ENCODE measurements at regions not wholly inside any gene's neighbourhood (a gene's known extent, or its start where the extent isn't known, plus 50 kb on each side); places are given as distances from the start of the nearest gene placed in this dataset.
A peak's percentile ranks its signal among the peaks of the same experiment; 100 is the strongest.
"Not testable (repeated sequence)": the region's sequence is repeated elsewhere in the genome, so short reads cannot be mapped to it uniquely, and the experiment has no call there.

GRCh38 chr9:108270561-108270960, 585.2 kb downstream of the ACTL7B start:
- peak; percentile 21 for DNase-seq

- no peak for DNase-seq
These were observed 585.7 kb downstream of the ACTL7B start for GRCh38 chr9:108270051-108270450.

GRCh38 chr9:108269371-108269770, 586.4 kb downstream of the ACTL7B start:
- no peak for DNase-seq

GRCh38 chr9:108265065-108265464, 590.7 kb downstream of the ACTL7B start:
- DNase-seq: no peak

GRCh38 chr9:108264093-108264492, 591.7 kb downstream of the ACTL7B start:
- no peak for DNase-seq

GRCh38 chr9:108262836-108263235, 593.0 kb downstream of the ACTL7B start:
- DNase-seq: no peak

- no peak for DNase-seq
These were observed 595.7 kb downstream of the ACTL7B start for GRCh38 chr9:108259917-108260675.

GRCh38 chr9:108258640-108259039, 597.1 kb downstream of the ACTL7B start:
- no peak for DNase-seq

- peak; percentile 64 for DNase-seq
These were observed 598.4 kb downstream of the ACTL7B start for GRCh38 chr9:108257382-108257781.

- no peak for DNase-seq
These were observed 601.5 kb downstream of the ACTL7B start for GRCh38 chr9:108254236-108254635.

- DNase-seq: not testable (repeated sequence)
These were observed 608.4 kb downstream of the ACTL7B start for GRCh38 chr9:108247391-108247790.

- DNase-seq: no peak
These were observed 609.9 kb downstream of the ACTL7B start for GRCh38 chr9:108245901-108246300.

GRCh38 chr9:108245331-108245730, 610.5 kb downstream of the ACTL7B start:
- DNase-seq: no peak

- DNase-seq: no peak
These were observed 611.1 kb downstream of the ACTL7B start for GRCh38 chr9:108244686-108245085.

- no peak for DNase-seq
These were observed 614.3 kb downstream of the ACTL7B start for GRCh38 chr9:108241384-108242073.

GRCh38 chr9:108239696-108240321, 616.0 kb downstream of the ACTL7B start:
- DNase-seq: no peak

- peak; percentile 18 for DNase-seq
These were observed 620.2 kb downstream of the ACTL7B start for GRCh38 chr9:108235609-108236008.

- no peak for DNase-seq
These were observed 621.0 kb downstream of the ACTL7B start for GRCh38 chr9:108234811-108235210.

- no peak for DNase-seq
These were observed 630.5 kb downstream of the ACTL7B start for GRCh38 chr9:108225149-108225800.

- no peak for DNase-seq
These were observed 631.1 kb downstream of the ACTL7B start for GRCh38 chr9:108224716-108225115.

- DNase-seq: no peak
These were observed 636.1 kb downstream of the ACTL7B start for GRCh38 chr9:108219664-108220063.

- DNase-seq: no peak
These were observed 638.1 kb downstream of the ACTL7B start for GRCh38 chr9:108217431-108218349.

Measured in NCI-H748 treated with DMSO at 0.1 percent for 48 hours (cell line).